GM23248 (cell line): ENCODE measurements at regions not wholly inside any gene's neighbourhood (a gene's known extent, or its start where the extent isn't known, plus 50 kb on each side); places are given as distances from the start of the nearest gene placed in this dataset.

ENCODE experiments used
- EZH2 ChIP-seq: fragments of 200-600 bp; sonication (generic); IDR thresholded peaks from 2 replicates; pipeline ENCODE4 v1.6.1; 2018; ENCODE audit warnings: antibody characterized with exemption, mild to moderate bottlenecking; ENCODE audit not compliant: insufficient read depth, poor library complexity, severe bottlenecking
- EZH2phosphoT487 ChIP-seq: fragments of 200-600 bp; sonication (generic); IDR thresholded peaks from 2 replicates; pipeline ENCODE4 v1.6.1; 2018; ENCODE audit warnings: antibody characterized with exemption, moderate library complexity, mild to moderate bottlenecking, low read depth; ENCODE audit not compliant: insufficient read depth

GRCh38 chr17:65470783-65471182 lies 90.7 kb downstream of the AXIN2 start:
- no peak for TF ChIP-seq EZH2phosphoT487
- TF ChIP-seq EZH2: no peak
